Body of pancreas (tissue), 4 donors: ENCODE measurements at regions not wholly inside any gene's neighbourhood (a gene's known extent, or its start where the extent isn't known, plus 50 kb on each side); places are given as distances from the start of the nearest gene placed in this dataset.
"Not testable (repeated sequence)": the region's sequence is repeated elsewhere in the genome, so short reads cannot be mapped to it uniquely, and the experiment has no call there.

Experiments used
- ATAC-seq: fragments of 150-250 bp; one replicate; pipeline ENCODE4 v1.9.1; 2016
- DNase-seq, 4 donors: peaks; one replicate each; pipeline ENCODE4 v3.0.0-alpha.2; 2019
- H3K27ac ChIP-seq, 4 donors: fragments of 200-600 bp; sonication (generic); 1 replicate in 3 of 4; 2 replicates in 1 of 4; pipeline versions ENCODE4 v1.5.1 to v1.6.1; 2016 to 2019; ENCODE audit warnings: mild to moderate bottlenecking in 1 of 4, mixed read lengths in 1 of 4, moderate library complexity in 1 of 4
- H3K27me3 ChIP-seq, 2 donors: fragments of 200-600 bp; sonication (generic); one replicate each; pipeline ENCODE4 v1.6.0; 2016; ENCODE audit warnings: mild to moderate bottlenecking in 1 of 2
- H3K36me3 ChIP-seq, 2 donors: fragments of 200-600 bp; sonication (generic); replicated peaks in 1 of 2; 2 replicates each; pipeline ENCODE4 v1.5.1; 2016; ENCODE audit warnings: low read depth in 2 of 2; ENCODE audit not compliant: insufficient read depth in 1 of 2
- H3K4me1 ChIP-seq: fragments of 200-600 bp; sonication (generic); one replicate; pipeline ENCODE4 v1.6.0; 2016
- H3K4me3 ChIP-seq, 2 donors: fragments of 200-600 bp; sonication (generic); 1 replicate in 1 of 2; 2 replicates in 1 of 2; pipeline ENCODE4 v1.5.1; 2016 to 2019
- H3K9me3 ChIP-seq, 3 donors: fragments of 200-600 bp; sonication (generic); 1 replicate in 2 of 3; 2 replicates in 1 of 3; pipeline ENCODE4 v1.5.1; 2016
- POLR2A ChIP-seq, 3 donors: fragments of 450-650 bp; IDR thresholded peaks; one replicate each; pipeline ENCODE4 v1.6.1; 2016; ENCODE audit warnings: antibody characterized with exemption in 3 of 3, mild to moderate bottlenecking in 2 of 3
- WGBS, 2 donors: methylation state at CpG; one replicate each; pipeline ENCODE4 v1.1.5; 2017; 5-methylcytosine and 5-hydroxymethylcytosine counted together
- intact Hi-C: fragments of 100-400 bp; cut with DNase I; formaldehyde crosslinking; loops from one replicate; pipeline ENCODE4 v1.15.1; 2023
- TF ChIP-seq, protein P1 (sequence below), 7 experiments: fragments of 450-650 bp in 4 of 7; fragments of 200-600 bp in 3 of 7; sonication (generic) in 3 of 7; IDR thresholded peaks; one replicate each; pipeline ENCODE4 v1.5.1; 2016 to 2019; ENCODE audit warnings: antibody characterized with exemption in 7 of 7

DNA sequence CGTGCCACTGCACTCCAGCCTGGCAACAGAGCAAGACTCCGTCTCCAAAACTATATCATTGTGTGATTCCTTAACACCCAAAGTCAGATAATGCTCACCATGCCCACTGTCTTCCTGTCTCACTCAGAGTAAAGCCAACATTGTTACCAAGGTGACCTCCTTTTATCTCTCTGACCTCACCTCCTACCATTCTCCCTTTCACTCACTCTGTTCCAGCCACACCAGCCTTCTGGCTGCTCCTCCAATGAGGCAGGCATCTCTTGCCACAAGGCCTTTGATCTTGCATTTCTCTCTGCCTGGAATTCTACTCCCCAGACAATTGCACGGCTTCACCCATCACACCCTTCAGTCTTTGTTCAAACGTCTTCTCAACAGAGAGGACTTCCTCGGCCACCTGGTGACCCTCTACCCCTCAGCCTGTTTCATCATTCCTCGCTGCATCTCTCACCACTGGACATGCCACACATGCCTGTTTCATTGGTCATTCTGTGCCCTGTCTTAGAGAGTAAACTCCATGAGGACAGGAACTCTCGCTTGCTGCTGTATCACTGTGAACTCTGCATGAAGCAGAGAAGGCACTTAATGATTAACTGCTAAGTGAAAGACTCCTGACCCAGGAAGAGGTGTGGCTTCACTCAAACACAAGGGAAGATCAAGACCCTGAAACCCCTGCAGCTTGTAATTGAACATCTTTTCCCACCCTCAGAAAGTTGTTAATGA is 67.1 kb upstream of the CAPZB start:
- Histone ChIP-seq H3K4me3 (no peak overlapping the region), H3K27me3 (no peaks in the 10 kb centered on the region), H3K9me3 (peaks cover 0 to 1% (median 0%) of the 10 kb centered on the region in 3 donors), H3K36me3 (no peaks in the 10 kb centered on the region), H3K27ac (no peak overlapping the region), H3K4me1 (no peaks in the 10 kb centered on the region)
- DNase-seq (no peak), ATAC-seq (no peak)
- TF ChIP-seq, protein P1, sequence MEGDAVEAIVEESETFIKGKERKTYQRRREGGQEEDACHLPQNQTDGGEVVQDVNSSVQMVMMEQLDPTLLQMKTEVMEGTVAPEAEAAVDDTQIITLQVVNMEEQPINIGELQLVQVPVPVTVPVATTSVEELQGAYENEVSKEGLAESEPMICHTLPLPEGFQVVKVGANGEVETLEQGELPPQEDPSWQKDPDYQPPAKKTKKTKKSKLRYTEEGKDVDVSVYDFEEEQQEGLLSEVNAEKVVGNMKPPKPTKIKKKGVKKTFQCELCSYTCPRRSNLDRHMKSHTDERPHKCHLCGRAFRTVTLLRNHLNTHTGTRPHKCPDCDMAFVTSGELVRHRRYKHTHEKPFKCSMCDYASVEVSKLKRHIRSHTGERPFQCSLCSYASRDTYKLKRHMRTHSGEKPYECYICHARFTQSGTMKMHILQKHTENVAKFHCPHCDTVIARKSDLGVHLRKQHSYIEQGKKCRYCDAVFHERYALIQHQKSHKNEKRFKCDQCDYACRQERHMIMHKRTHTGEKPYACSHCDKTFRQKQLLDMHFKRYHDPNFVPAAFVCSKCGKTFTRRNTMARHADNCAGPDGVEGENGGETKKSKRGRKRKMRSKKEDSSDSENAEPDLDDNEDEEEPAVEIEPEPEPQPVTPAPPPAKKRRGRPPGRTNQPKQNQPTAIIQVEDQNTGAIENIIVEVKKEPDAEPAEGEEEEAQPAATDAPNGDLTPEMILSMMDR (IDR thresholded peaks at IDR 0.05), result no peak
- TF ChIP-seq POLR2A (IDR thresholded peaks at IDR 0.05), result no peak
- 75 to 76% methylated on average over 7 of the region's 7 CpGs for WGBS, 2 donors
- intact Hi-C loops, result no loop called here

DNA sequence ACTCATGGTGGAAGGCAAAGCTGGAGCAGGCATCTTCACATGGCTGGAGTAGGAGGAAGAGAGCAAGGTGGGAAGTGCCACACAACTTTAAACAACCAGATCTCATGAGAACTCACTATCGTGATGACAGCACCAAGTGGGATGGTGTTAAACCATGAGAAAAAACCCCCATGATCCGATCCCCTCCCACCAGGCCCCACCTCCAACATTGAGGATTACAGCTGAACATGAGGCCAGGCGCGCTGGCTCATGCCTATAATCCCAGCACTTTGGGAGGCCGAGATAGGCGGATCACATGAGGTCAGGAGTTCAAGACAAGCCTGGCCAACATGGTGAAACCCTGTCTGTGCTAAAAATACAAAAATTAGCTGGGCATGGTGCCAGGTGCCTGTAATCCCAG is 66.5 kb upstream of the CAPZB start:
- ATAC-seq, intact Hi-C loops: not testable (repeated sequence)
- 79 to 82% methylated on average over 6 of the region's 6 CpGs for WGBS, 2 donors

DNA sequence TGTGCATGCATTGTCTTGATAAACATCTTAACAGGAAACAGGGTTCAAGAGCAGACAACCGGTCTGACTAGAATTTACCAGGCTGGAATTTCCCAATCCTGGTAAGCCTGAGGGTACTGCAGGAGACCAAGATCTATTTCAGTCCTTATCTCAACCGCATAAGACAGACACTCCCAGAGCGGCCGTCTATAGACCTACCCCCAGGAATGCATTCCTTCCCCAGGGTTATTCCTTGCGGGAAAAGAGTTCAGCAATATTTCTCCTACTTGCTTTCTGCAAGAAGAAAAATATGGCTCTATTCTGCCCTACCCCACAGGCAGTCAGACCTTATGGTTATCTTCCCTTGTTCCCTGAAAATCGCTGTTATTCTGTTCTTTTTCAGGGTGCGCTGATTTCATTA is 65.1 kb upstream of the CAPZB start:
- DNase-seq, intact Hi-C loops, H3K27me3 ChIP-seq, H3K4me3 ChIP-seq, ATAC-seq, H3K27ac ChIP-seq, H3K4me1 ChIP-seq, H3K9me3 ChIP-seq, H3K36me3 ChIP-seq: not testable (repeated sequence)
- 65 to 79% methylated on average over 7 of the region's 7 CpGs for WGBS, 2 donors

More for the DNA sequence above, 66.5 kb upstream of the CAPZB start:
- not testable (repeated sequence) for H3K36me3 ChIP-seq, H3K4me3 ChIP-seq, H3K9me3 ChIP-seq, H3K27me3 ChIP-seq, H3K4me1 ChIP-seq, DNase-seq, H3K27ac ChIP-seq

DNA sequence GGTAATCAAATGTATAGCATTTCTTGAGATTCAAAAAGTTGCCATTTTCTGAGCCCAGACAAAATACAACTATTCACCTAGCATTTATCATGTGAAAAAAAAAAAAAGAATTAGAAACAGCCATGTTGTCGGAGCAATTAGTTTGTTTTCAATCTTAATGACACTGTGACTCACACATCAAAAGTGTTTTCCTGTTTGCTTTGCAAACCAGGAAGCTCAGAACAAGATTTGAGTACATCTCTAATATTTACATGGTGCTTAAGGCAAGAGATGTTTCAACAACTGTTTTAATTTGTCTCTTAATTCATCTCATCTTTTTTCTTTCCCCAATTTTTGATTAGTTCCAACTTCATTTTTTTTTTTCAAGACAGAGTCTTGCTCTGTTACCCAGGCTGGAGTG is 62.5 kb upstream of the CAPZB start:
- WGBS, 2 donors, result 25 to 45% methylated on average over 1 of the region's 1 CpG
- no peak overlapping the region for H3K4me3 ChIP-seq
- DNase-seq (no peak), ATAC-seq (no peak)
- peaks cover 0 to 7% (median 0%) of the 10 kb centered on the region in 3 donors for H3K9me3 ChIP-seq
- H3K27me3 ChIP-seq, result no peaks in the 10 kb centered on the region
- H3K36me3 ChIP-seq, result no peaks in the 10 kb centered on the region
- H3K4me1 ChIP-seq, result no peaks in the 10 kb centered on the region
- no peak overlapping the region for H3K27ac ChIP-seq
- intact Hi-C loops, result no loop called here
- TF ChIP-seq, protein P1 (IDR thresholded peaks at IDR 0.05), result no peak
- no peak for TF ChIP-seq POLR2A (IDR thresholded peaks at IDR 0.05)

DNA sequence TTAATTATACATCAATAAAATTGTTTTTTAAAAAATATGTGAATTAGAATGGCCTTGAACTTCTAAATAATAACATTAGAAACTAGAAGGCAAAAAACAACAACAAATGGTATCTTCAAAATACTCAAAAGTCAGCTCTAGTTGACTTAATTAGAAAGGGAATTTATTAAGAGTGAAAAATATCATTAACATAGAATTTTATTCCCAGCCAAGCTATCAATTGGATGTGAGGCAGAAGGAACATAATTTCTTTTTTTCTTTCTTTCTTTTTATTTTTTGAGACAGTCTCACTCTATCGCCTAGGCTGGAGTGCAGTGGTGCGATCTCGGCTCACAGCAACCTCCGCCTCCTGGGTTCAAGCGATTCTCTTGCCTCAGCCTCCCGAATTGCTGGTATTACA is 51.2 kb upstream of the CAPZB start:
- intact Hi-C loops, result no loop called here
- H3K27ac ChIP-seq, result no peak overlapping the region
- no peak for DNase-seq
- 93% methylated on average over 6 of the region's 6 CpGs for WGBS, 2 donors
- H3K27me3 ChIP-seq, result no peaks in the 10 kb centered on the region
- no peak overlapping the region for H3K4me3 ChIP-seq
- H3K4me1 ChIP-seq, result no peaks in the 10 kb centered on the region
- TF ChIP-seq, protein P1 (IDR thresholded peaks at IDR 0.05), result no peak
- no peak for TF ChIP-seq POLR2A (IDR thresholded peaks at IDR 0.05)
- no peak for ATAC-seq
- peaks cover 0 to 4% (median 0%) of the 10 kb centered on the region in 3 donors for H3K9me3 ChIP-seq
- H3K36me3 ChIP-seq, result no peaks in the 10 kb centered on the region

DNA sequence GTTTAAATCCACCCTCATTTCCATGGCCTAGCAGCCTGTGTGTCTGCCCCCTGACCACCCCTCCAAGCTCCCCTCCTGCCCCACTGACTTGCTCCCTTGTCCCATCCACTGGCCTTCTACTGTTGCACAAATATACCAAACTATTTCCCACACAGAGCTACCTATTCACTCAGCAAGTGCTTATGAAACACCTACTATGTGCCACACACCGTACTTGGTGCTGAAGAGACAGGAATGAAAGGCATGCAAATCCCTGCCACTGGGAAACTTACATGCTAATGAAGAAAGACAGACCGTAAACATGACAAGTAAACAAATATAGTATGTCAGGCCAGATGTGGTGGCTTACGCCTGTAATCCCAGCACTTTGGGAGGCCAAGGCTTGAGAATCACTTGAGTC is 49.9 kb upstream of the CAPZB start:
- WGBS, 2 donors, result 78 to 85% methylated on average over 3 of the region's 3 CpGs
- intact Hi-C loops, result no loop called here

More for the DNA sequence above, 49.9 kb upstream of the CAPZB start:
- H3K27ac ChIP-seq, result no peak overlapping the region
- no peak for DNase-seq
- H3K36me3 ChIP-seq, result no peaks in the 10 kb centered on the region
- TF ChIP-seq, protein P1 (IDR thresholded peaks at IDR 0.05), result no peak
- TF ChIP-seq POLR2A (IDR thresholded peaks at IDR 0.05), result no peak
- no peak overlapping the region for H3K4me3 ChIP-seq
- no peak for ATAC-seq
- peaks cover 0 to 4% (median 0%) of the 10 kb centered on the region in 3 donors for H3K9me3 ChIP-seq
- H3K27me3 ChIP-seq, result no peaks in the 10 kb centered on the region
- no peaks in the 10 kb centered on the region for H3K4me1 ChIP-seq
